GM20000 (cell line): ENCODE measurements at regions not wholly inside any gene's neighbourhood (a gene's known extent, or its start where the extent isn't known, plus 50 kb on each side); places are given as distances from the start of the nearest gene placed in this dataset.

ENCODE experiments used
- DNase-seq: peaks from one replicate; pipeline ENCODE4 v3.0.0; 2012; ENCODE audit warnings: low spot score
- CTCF ChIP-seq: IDR thresholded peaks from 2 replicates; pipeline ENCODE4 v1.5.1; 2012; ENCODE audit warnings: mild to moderate bottlenecking, control low read depth; ENCODE audit errors: extremely low read depth, missing control alignments

- DNase-seq: no peak
- TF ChIP-seq CTCF: no peak
These were observed 146.7 kb upstream of the IGF1R start for GRCh38 chr15:98501632-98502031.

GRCh38 chr15:98503970-98504369, 144.4 kb upstream of the IGF1R start:
- DNase-seq: no peak
- TF ChIP-seq CTCF: no peak

- DNase-seq: no peak
- no peak for TF ChIP-seq CTCF
These were observed 143.3 kb upstream of the IGF1R start for GRCh38 chr15:98504998-98505397.

GRCh38 chr15:98505611-98506031, 142.7 kb upstream of the IGF1R start:
- DNase-seq: no peak
- no peak for TF ChIP-seq CTCF

- no peak for TF ChIP-seq CTCF
These were observed 142.2 kb upstream of the IGF1R start for GRCh38 chr15:98506172-98506571.

GRCh38 chr15:98506711-98507110, 141.6 kb upstream of the IGF1R start:
- no peak for TF ChIP-seq CTCF
- DNase-seq: no peak

More at GRCh38 chr15:98506172-98506571, 142.2 kb upstream of the IGF1R start:
- no peak for DNase-seq

GRCh38 chr15:98513428-98513986, 134.8 kb upstream of the IGF1R start:
- DNase-seq: no peak
- no peak for TF ChIP-seq CTCF
